Pancreas (tissue), 10 donors: ENCODE measurements at regions not wholly inside any gene's neighbourhood (a gene's known extent, or its start where the extent isn't known, plus 50 kb on each side); places are given as distances from the start of the nearest gene placed in this dataset.
"Not testable (repeated sequence)": the region's sequence is repeated elsewhere in the genome, so short reads cannot be mapped to it uniquely, and the experiment has no call there.

Experiments used
- ATAC-seq, 4 donors: fragments of 200-7000 bp; cut with Tn5 transposase; one replicate each; pipeline versions ENCODE4 v1.8.0 to v1.9.1; 2020; ENCODE audit warnings: mild to moderate bottlenecking in 4 of 4, moderate library complexity in 4 of 4
- DNase-seq, 6 donors: peaks; one replicate each; pipeline ENCODE4 v3.0.0-alpha.2; 2020
- FAIRE-seq: peaks from 2 replicates; lab custom pipeline; 2012; peaks lifted over from hg19 to GRCh38; lab: Jason Lieb, UNC
- H3K27ac ChIP-seq, 4 donors: fragments of 200-600 bp; sonication (generic); 1 replicate in 3 of 4; 2 replicates in 1 of 4; pipeline versions ENCODE4 v1.5.0 to v1.8.0; 2020
- H3K27me3 ChIP-seq, 4 donors: fragments of 200-600 bp; one replicate each; pipeline ENCODE4 v1.8.0; 2021
- H3K36me3 ChIP-seq, 3 donors: fragments of 200-600 bp; sonication (generic) in 1 of 3; one replicate each; pipeline versions ENCODE4 v1.5.0 to v1.8.0; 2020 to 2021
- H3K4me1 ChIP-seq, 3 donors: fragments of 200-600 bp; one replicate each; pipeline ENCODE4 v1.8.0; 2021
- H3K4me3 ChIP-seq, 4 donors: fragments of 200-600 bp; sonication (generic) in 2 of 4; one replicate each; pipeline versions ENCODE4 v1.5.0 to v1.8.0; 2020 to 2021
- H3K9me3 ChIP-seq, 4 donors: fragments of 200-600 bp; one replicate each; pipeline ENCODE4 v1.8.0; 2021
- whole genome bisulfite sequencing, 2 donors: extraction: QIAGEN DNeasy Blood & Tissue Kit; methylation state at CpG; one replicate each; pipeline ENCODE4 v1.1.7; 2013; 5-methylcytosine and 5-hydroxymethylcytosine counted together
- intact Hi-C, 3 donors: fragments of 100-400 bp; cut with DNase I; formaldehyde crosslinking; loops; one replicate each; pipeline versions ENCODE4 v1.11.1 to v1.14.2; 2022
- donor health status: healthy with polysubstance abuse.
- donor health status: DM: no; HTN: no; CAD: no; lungs with moderate emphysema.
- donor health status: DM: no; HTN: no; CAD: no.
- donor health status: control.
- donor health status: control.
- donor health status: Bipolar disorder and iron deficiency.
- donor health status: DM: yes; HTN: yes; CAD: no.
- donor health status: DM: no; HTN: no; CAD: no.
- donor health status: DM: no; HTN: no; CAD: no.
- donor health status: DM: yes; HTN: yes; CAD: no.

- H3K27ac ChIP-seq, H3K4me3 ChIP-seq, H3K4me1 ChIP-seq, H3K9me3 ChIP-seq, DNase-seq, intact Hi-C loops, H3K27me3 ChIP-seq, H3K36me3 ChIP-seq, FAIRE-seq: not testable (repeated sequence)
- peak in 1 of 4 donors; percentile 62 for ATAC-seq
- 23 to 29% methylated on average over 5 of the region's 5 CpGs for WGBS, 2 donors
Observed at GRCh38 chr2:89938756-89939155, 1247.3 kb downstream of the RPIA start.

- DNase-seq, H3K27me3 ChIP-seq, FAIRE-seq, H3K4me1 ChIP-seq, H3K4me3 ChIP-seq, intact Hi-C loops, H3K36me3 ChIP-seq, H3K9me3 ChIP-seq, H3K27ac ChIP-seq: not testable (repeated sequence)
- WGBS, 2 donors: 68 to 69% methylated on average over 2 to 3 of the region's 6 CpGs
- ATAC-seq: peak in 2 of 4 donors; percentile 38 to 41
Observed at GRCh38 chr2:89944267-89944666, 1252.8 kb downstream of the RPIA start.

- intact Hi-C loops, H3K9me3 ChIP-seq, DNase-seq, H3K4me3 ChIP-seq, FAIRE-seq, H3K27ac ChIP-seq, ATAC-seq, H3K36me3 ChIP-seq, H3K27me3 ChIP-seq, H3K4me1 ChIP-seq: not testable (repeated sequence)
- no CpG with 5 or more reads among the region's 6 CpGs for WGBS, 2 donors
Observed at GRCh38 chr2:89945004-89945616, 1253.6 kb downstream of the RPIA start.

GRCh38 chr2:89947208-89947815 lies 1255.8 kb downstream of the RPIA start:
- H3K4me1 ChIP-seq, H3K9me3 ChIP-seq, H3K36me3 ChIP-seq, H3K27ac ChIP-seq, ATAC-seq, H3K4me3 ChIP-seq, DNase-seq, intact Hi-C loops, FAIRE-seq, H3K27me3 ChIP-seq: not testable (repeated sequence)
- 22 to 30% methylated on average over 3 of the region's 3 CpGs for WGBS, 2 donors

GRCh38 chr2:89948102-89948501 lies 1256.6 kb downstream of the RPIA start:
- FAIRE-seq, H3K9me3 ChIP-seq: not testable (repeated sequence)
- WGBS, 2 donors: 41 to 44% methylated on average over 3 of the region's 3 CpGs

GRCh38 chr2:89950807-89951206 lies 1259.3 kb downstream of the RPIA start:
- WGBS, 2 donors: 0 to 3% methylated on average over 1 of the region's 2 CpGs
- H3K36me3 ChIP-seq, H3K27ac ChIP-seq, DNase-seq, H3K27me3 ChIP-seq, intact Hi-C loops, H3K4me3 ChIP-seq, H3K9me3 ChIP-seq, H3K4me1 ChIP-seq: not testable (repeated sequence)
- FAIRE-seq (peak; percentile 92), ATAC-seq (peak in 1 of 4 donors; percentile 36)

More at GRCh38 chr2:89948102-89948501, 1256.6 kb downstream of the RPIA start:
- H3K4me1 ChIP-seq, intact Hi-C loops, ATAC-seq, H3K27ac ChIP-seq, H3K4me3 ChIP-seq, DNase-seq, H3K36me3 ChIP-seq, H3K27me3 ChIP-seq: not testable (repeated sequence)

GRCh38 chr2:89957236-89957635 lies 1265.8 kb downstream of the RPIA start:
- 52 to 63% methylated on average over 3 of the region's 3 CpGs for WGBS, 2 donors
- intact Hi-C loops, H3K27me3 ChIP-seq, H3K4me3 ChIP-seq, H3K9me3 ChIP-seq, FAIRE-seq, H3K27ac ChIP-seq, ATAC-seq, DNase-seq, H3K4me1 ChIP-seq, H3K36me3 ChIP-seq: not testable (repeated sequence)

GRCh38 chr2:89959729-89960378 lies 1268.4 kb downstream of the RPIA start:
- H3K27me3 ChIP-seq, intact Hi-C loops, H3K9me3 ChIP-seq, H3K27ac ChIP-seq, H3K36me3 ChIP-seq, DNase-seq, ATAC-seq, H3K4me1 ChIP-seq, H3K4me3 ChIP-seq, FAIRE-seq: not testable (repeated sequence)
- 49% methylated on average over 2 of the region's 3 CpGs; no CpG with 5 or more reads in 1 of the 2 donors for WGBS, 2 donors

GRCh38 chr2:89960570-89960969 lies 1269.1 kb downstream of the RPIA start:
- H3K27me3 ChIP-seq, H3K36me3 ChIP-seq, FAIRE-seq, ATAC-seq, H3K27ac ChIP-seq, intact Hi-C loops, DNase-seq, H3K4me3 ChIP-seq, H3K4me1 ChIP-seq, H3K9me3 ChIP-seq: not testable (repeated sequence)
- WGBS, 2 donors: no CpG with 5 or more reads among the region's 2 CpGs

- H3K36me3 ChIP-seq, DNase-seq, FAIRE-seq, H3K27me3 ChIP-seq, H3K27ac ChIP-seq, H3K9me3 ChIP-seq, intact Hi-C loops, H3K4me1 ChIP-seq, H3K4me3 ChIP-seq, ATAC-seq: not testable (repeated sequence)
- WGBS, 2 donors: 23 to 33% methylated on average over 3 of the region's 3 CpGs
Observed at GRCh38 chr2:89968567-89968966, 1277.1 kb downstream of the RPIA start.

- H3K4me1 ChIP-seq, H3K9me3 ChIP-seq, H3K27me3 ChIP-seq, DNase-seq, H3K36me3 ChIP-seq, H3K27ac ChIP-seq, H3K4me3 ChIP-seq, ATAC-seq, FAIRE-seq, intact Hi-C loops: not testable (repeated sequence)
- WGBS, 2 donors: 42 to 43% methylated on average over 4 of the region's 4 CpGs
Observed at GRCh38 chr2:89969190-89969589, 1277.7 kb downstream of the RPIA start.

- H3K27ac ChIP-seq, intact Hi-C loops, H3K27me3 ChIP-seq, H3K9me3 ChIP-seq, H3K4me1 ChIP-seq, ATAC-seq, H3K4me3 ChIP-seq, DNase-seq, FAIRE-seq, H3K36me3 ChIP-seq: not testable (repeated sequence)
- WGBS, 2 donors: 62 to 72% methylated on average over 3 of the region's 3 CpGs
Observed at GRCh38 chr2:89973849-89974248, 1282.4 kb downstream of the RPIA start.
